Neural crest cell (in vitro differentiated cells): ENCODE measurements at regions not wholly inside any gene's neighbourhood (a gene's known extent, or its start where the extent isn't known, plus 50 kb on each side); places are given as distances from the start of the nearest gene placed in this dataset.

Experiments used
- DNase-seq: peaks from one replicate; pipeline ENCODE4 v3.0.0; 2021; ENCODE audit warnings: low read depth, mixed read lengths, low spot score
- H3K27ac Mint-ChIP-seq: one replicate; pipeline ENCODE4 v1.8.0; 2021; ENCODE audit warnings: mild to moderate bottlenecking, mixed read lengths; ENCODE audit not compliant: unreplicated experiment
- H3K27me3 Mint-ChIP-seq: 2 replicates; pipeline ENCODE4 v1.8.0; 2021; ENCODE audit warnings: low read depth, mild to moderate bottlenecking, mixed read lengths
- H3K36me3 Mint-ChIP-seq: 2 replicates; pipeline ENCODE4 v1.8.0; 2021; ENCODE audit warnings: low read depth, mild to moderate bottlenecking, mixed read lengths
- H3K4me1 Mint-ChIP-seq: 2 replicates; pipeline ENCODE4 v1.8.0; 2021; ENCODE audit warnings: mixed read lengths
- H3K4me3 Mint-ChIP-seq: one replicate; pipeline ENCODE4 v1.8.0; 2021; ENCODE audit warnings: mild to moderate bottlenecking, mixed read lengths
- H3K9me3 Mint-ChIP-seq: 2 replicates; pipeline ENCODE4 v1.8.0; 2021; ENCODE audit warnings: mixed read lengths
- CTCF ChIP-seq: fragments of 200-600 bp; sonication (generic); conservative IDR thresholded peaks from 2 replicates; pipeline ENCODE4 v1.5.0; 2021; ENCODE audit warnings: antibody characterized with exemption, mild to moderate bottlenecking

- no peak overlapping the region for H3K27ac Mint-ChIP-seq
- peaks cover 2% of the 10 kb centered on the region for H3K9me3 Mint-ChIP-seq
- H3K27me3 Mint-ChIP-seq, result no peaks in the 10 kb centered on the region
- H3K36me3 Mint-ChIP-seq, result no peaks in the 10 kb centered on the region
- no peak overlapping the region for H3K4me3 Mint-ChIP-seq
- no peak for TF ChIP-seq CTCF
- no peak for DNase-seq
- no peaks in the 10 kb centered on the region for H3K4me1 Mint-ChIP-seq
These were observed 283.4 kb downstream of the GPR37 start for GRCh38 chr7:124482229-124482628.

- TF ChIP-seq CTCF, result no peak
- H3K4me3 Mint-ChIP-seq, result no peak overlapping the region
- no peaks in the 10 kb centered on the region for H3K4me1 Mint-ChIP-seq
- DNase-seq, result no peak
- H3K36me3 Mint-ChIP-seq, result no peaks in the 10 kb centered on the region
- no peak overlapping the region for H3K27ac Mint-ChIP-seq
- H3K9me3 Mint-ChIP-seq, result peaks cover 2% of the 10 kb centered on the region
- H3K27me3 Mint-ChIP-seq, result no peaks in the 10 kb centered on the region
These were observed 284.7 kb downstream of the GPR37 start for GRCh38 chr7:124480821-124481290.

GRCh38 chr7:124480036-124480820 lies 285.4 kb downstream of the GPR37 start:
- Mint-ChIP-seq H3K4me1 (no peaks in the 10 kb centered on the region), H3K36me3 (no peaks in the 10 kb centered on the region), H3K4me3 (no peak overlapping the region), H3K27me3 (no peaks in the 10 kb centered on the region), H3K27ac (no peak overlapping the region), H3K9me3 (peaks cover 2% of the 10 kb centered on the region)
- DNase-seq, result no peak
- no peak for TF ChIP-seq CTCF

GRCh38 chr7:124462249-124462648 lies 303.3 kb downstream of the GPR37 start:
- no peak for DNase-seq
- no peaks in the 10 kb centered on the region for H3K4me1 Mint-ChIP-seq
- peaks cover 2% of the 10 kb centered on the region for H3K9me3 Mint-ChIP-seq
- no peaks in the 10 kb centered on the region for H3K27me3 Mint-ChIP-seq
- TF ChIP-seq CTCF, result no peak
- H3K4me3 Mint-ChIP-seq, result no peak overlapping the region
- no peaks in the 10 kb centered on the region for H3K36me3 Mint-ChIP-seq
- H3K27ac Mint-ChIP-seq, result no peak overlapping the region

GRCh38 chr7:124460555-124460954 lies 305.0 kb downstream of the GPR37 start:
- H3K27me3 Mint-ChIP-seq, result no peaks in the 10 kb centered on the region
- H3K4me3 Mint-ChIP-seq, result no peak overlapping the region
- no peak for TF ChIP-seq CTCF
- no peak overlapping the region for H3K27ac Mint-ChIP-seq
- DNase-seq, result no peak
- H3K9me3 Mint-ChIP-seq, result peaks cover under 1% of the 10 kb centered on the region
- no peaks in the 10 kb centered on the region for H3K36me3 Mint-ChIP-seq
- no peaks in the 10 kb centered on the region for H3K4me1 Mint-ChIP-seq
